ENCODE measurements at regions not wholly inside any gene's neighbourhood (a gene's known extent, or its start where the extent isn't known, plus 50 kb on each side); places are given as distances from the start of the nearest gene placed in this dataset.
A peak's percentile ranks its signal among the peaks of the same experiment; 100 is the strongest.

DNA sequence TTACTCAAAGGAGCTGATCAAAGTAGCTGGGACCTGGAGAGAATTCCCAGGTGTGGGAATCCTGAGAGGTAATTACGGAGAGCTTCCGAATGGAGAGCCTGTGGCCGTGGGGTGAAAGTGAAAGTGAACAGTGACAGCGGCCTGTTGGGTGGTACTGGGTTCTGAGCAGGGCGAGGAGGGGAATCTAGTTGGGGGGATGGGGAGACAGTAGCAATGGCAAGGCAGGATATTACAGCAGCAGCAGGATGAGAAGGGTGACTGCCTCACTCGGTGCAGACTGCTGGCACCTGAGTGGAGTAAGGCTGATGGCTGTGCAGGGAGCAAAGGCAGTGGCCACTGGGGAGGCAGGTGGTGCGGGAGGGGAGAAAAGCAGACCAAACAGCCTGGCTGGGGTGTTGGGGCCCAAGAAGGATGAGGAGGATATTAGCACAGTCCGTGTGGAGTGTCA is 70.3 kb upstream of the PRDX6 start:
- 45 to 63% methylated on average over 8 of the region's 8 CpGs for WGBS, 2 donors
- DNase-seq (no peak), ATAC-seq (ENCODE audit: low FRiP score in 2 of 2) (peak; percentile 22 to 27)
- no peak for TF ChIP-seq CTCF (IDR thresholded peaks at IDR 0.05)
- Histone ChIP-seq H3K27ac (peak overlapping the region in 2 of 4 donors; percentile 46 to 58), H3K27me3 (no peaks in the 10 kb centered on the region), H3K36me3 (no peaks in the 10 kb centered on the region), H3K4me3 (peak overlapping the region in 3 of 4 donors; percentile 16 to 37 (median 32)), H3K9me3 (no peaks in the 10 kb centered on the region), H3K4me1 (peaks cover 9 to 25% (median 11%) of the 10 kb centered on the region in 4 donors)

GRCh38 chr1:173407846-173408245 is 69.3 kb upstream of the PRDX6 start:
- no peak overlapping the region for H3K4me3 ChIP-seq
- H3K27me3 ChIP-seq = no peaks in the 10 kb centered on the region
- H3K36me3 ChIP-seq = no peaks in the 10 kb centered on the region
- peaks cover 9 to 25% (median 11%) of the 10 kb centered on the region in 4 donors for H3K4me1 ChIP-seq
- TF ChIP-seq CTCF (IDR thresholded peaks at IDR 0.05) (no peak), POLR2AphosphoS5 (IDR thresholded peaks at IDR 0.05) (no peak), POLR2A (IDR thresholded peaks at IDR 0.05) (no peak), EP300 (IDR thresholded peaks at IDR 0.05) (no peak)
- H3K27ac ChIP-seq = no peak overlapping the region
- no peak for ATAC-seq (ENCODE audit: low FRiP score in 2 of 2)
- H3K9me3 ChIP-seq = no peaks in the 10 kb centered on the region
- DNase-seq = no peak

DNA sequence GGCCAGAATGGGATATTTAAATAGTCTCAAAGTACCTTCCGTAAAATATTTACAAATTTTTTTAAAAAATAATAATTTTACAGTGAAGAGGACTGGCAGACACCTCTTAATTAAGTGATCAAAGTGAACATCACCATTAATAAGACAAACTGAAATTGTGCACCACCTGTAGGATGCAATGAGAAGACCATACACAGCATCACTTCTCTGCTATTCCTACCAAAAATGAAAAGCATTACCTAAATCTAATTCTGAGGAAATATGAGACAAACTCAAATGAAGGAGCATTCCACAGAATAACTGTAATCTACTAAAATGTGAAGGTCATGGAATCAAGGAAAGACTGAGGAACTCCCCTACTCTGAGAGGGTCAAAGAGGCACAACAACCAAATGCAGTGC is 68.2 kb upstream of the PRDX6 start:
- DNase-seq = no peak
- Histone ChIP-seq H3K27ac (no peak overlapping the region), H3K27me3 (no peaks in the 10 kb centered on the region), H3K4me1 (peaks cover 9 to 25% (median 11%) of the 10 kb centered on the region in 4 donors), H3K9me3 (no peaks in the 10 kb centered on the region), H3K4me3 (no peak overlapping the region), H3K36me3 (no peaks in the 10 kb centered on the region)
- TF ChIP-seq POLR2A (IDR thresholded peaks at IDR 0.05) (no peak), EP300 (IDR thresholded peaks at IDR 0.05) (no peak), CTCF (IDR thresholded peaks at IDR 0.05) (no peak), POLR2AphosphoS5 (IDR thresholded peaks at IDR 0.05) (no peak)
- no peak for ATAC-seq (ENCODE audit: low FRiP score in 2 of 2)
- 93 to 100% methylated on average over 1 of the region's 1 CpG for WGBS, 2 donors

DNA sequence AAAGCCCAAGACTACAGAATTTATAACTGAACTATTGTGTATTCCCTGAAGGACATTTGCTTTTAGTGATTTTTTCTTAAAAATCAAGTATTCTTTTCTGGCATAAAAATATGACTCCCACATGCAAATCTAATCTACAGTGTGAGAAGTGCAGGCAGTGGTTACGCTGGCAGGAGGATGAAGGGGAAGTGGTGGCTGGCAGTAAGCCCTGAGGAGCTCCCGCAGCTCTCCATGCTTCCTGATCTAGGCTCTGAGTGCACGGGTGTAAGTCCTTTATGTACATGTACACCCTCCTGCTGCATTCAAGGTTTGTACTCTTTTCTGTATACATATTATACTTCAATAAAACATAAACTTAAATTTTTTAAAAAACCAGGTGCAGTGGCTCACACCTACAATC is 67.5 kb upstream of the PRDX6 start:
- Histone ChIP-seq H3K4me3 (no peak overlapping the region), H3K9me3 (no peaks in the 10 kb centered on the region), H3K4me1 (peaks cover 9 to 25% (median 11%) of the 10 kb centered on the region in 4 donors), H3K27ac (no peak overlapping the region), H3K36me3 (no peaks in the 10 kb centered on the region), H3K27me3 (no peaks in the 10 kb centered on the region)
- ATAC-seq (ENCODE audit: low FRiP score in 2 of 2) = peak in 1 of 2 donors; percentile 84
- 7 to 8% methylated on average over 3 of the region's 3 CpGs for WGBS, 2 donors
- peak in 1 of 2 donors; percentile 78 for DNase-seq
- no peak for TF ChIP-seq EP300 (IDR thresholded peaks at IDR 0.05)
- TF ChIP-seq POLR2AphosphoS5 (IDR thresholded peaks at IDR 0.05) = no peak
- no peak for TF ChIP-seq POLR2A (IDR thresholded peaks at IDR 0.05)
- no peak for TF ChIP-seq CTCF (IDR thresholded peaks at IDR 0.05)

DNA sequence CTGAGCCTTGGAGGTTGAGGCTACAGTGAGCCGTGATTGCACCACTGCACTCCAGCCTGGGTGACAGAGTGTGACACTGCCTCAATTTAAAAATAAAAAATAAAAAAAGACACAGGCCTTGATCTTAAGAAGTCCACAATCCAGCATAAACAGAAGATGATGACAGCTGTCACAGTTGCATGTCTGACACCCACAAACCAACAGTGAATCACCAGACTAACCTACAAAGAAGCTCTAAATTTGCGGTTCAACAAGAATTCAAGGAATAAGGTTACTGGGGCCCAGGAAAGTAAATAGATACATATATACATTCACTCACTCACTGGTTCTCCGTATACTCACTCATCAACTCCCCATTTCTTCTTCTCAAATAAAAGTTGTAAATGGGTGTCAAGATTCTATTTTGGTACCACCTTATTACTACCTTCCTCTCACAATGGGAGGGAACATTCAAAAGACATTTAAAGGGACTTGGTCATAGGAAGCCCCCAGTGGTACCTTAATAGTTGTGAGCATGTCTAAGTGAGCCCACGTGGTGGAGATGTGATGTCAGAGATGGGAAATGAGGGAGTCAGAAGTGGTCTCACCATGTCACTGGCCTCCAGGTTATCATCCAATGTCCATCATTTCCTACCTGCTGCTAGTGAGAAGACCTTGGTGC is 66.9 kb upstream of the PRDX6 start:
- no peaks in the 10 kb centered on the region for H3K27me3 ChIP-seq
- 76 to 81% methylated on average over 4 of the region's 4 CpGs for WGBS, 2 donors
- no peak overlapping the region for H3K27ac ChIP-seq
- peaks cover 9 to 25% (median 11%) of the 10 kb centered on the region in 4 donors for H3K4me1 ChIP-seq
- ATAC-seq (ENCODE audit: low FRiP score in 2 of 2) (no peak), DNase-seq (no peak)
- no peak overlapping the region for H3K4me3 ChIP-seq
- H3K36me3 ChIP-seq = no peaks in the 10 kb centered on the region
- no peaks in the 10 kb centered on the region for H3K9me3 ChIP-seq
- TF ChIP-seq CTCF (IDR thresholded peaks at IDR 0.05) (no peak), EP300 (IDR thresholded peaks at IDR 0.05) (no peak), POLR2AphosphoS5 (IDR thresholded peaks at IDR 0.05) (no peak), POLR2A (IDR thresholded peaks at IDR 0.05) (no peak)

All from upper lobe of left lung (tissue), 6 donors.